Neural cell (in vitro differentiated cells): ENCODE measurements at regions not wholly inside any gene's neighbourhood (a gene's known extent, or its start where the extent isn't known, plus 50 kb on each side); places are given as distances from the start of the nearest gene placed in this dataset.

Experiments
- POLR2AphosphoS5 ChIP-seq: IDR thresholded peaks from 2 replicates; pipeline ENCODE4 v1.6.1; 2012
- TF ChIP-seq, protein P1 (sequence below): fragments of 450-650 bp; IDR thresholded peaks from 2 replicates; pipeline ENCODE4 v1.5.1; 2014; ENCODE audit warnings: antibody characterized with exemption, mild to moderate bottlenecking, moderate library complexity; ENCODE audit not compliant: poor library complexity, severe bottlenecking

DNA sequence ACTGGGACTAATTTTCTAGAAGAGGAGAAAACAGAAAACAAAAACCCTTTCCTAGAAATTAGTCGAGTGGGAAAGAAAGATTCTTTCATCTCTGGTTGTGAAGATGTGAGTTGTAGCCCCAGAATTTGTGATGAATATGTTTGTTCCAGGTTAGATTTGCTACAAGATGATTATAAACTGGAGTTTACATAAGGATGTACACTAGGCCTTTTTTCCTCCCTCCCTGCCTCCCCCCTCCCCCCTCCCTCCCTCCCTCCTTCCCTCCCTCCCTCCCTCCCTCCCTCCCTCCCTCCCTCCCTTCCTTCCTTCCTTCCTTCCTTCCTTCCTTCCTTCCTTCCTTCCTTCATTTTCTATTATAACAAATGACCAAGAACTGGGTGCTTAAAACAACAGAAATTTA, 1502.0 kb downstream of the SI start:
- TF ChIP-seq, protein P1, sequence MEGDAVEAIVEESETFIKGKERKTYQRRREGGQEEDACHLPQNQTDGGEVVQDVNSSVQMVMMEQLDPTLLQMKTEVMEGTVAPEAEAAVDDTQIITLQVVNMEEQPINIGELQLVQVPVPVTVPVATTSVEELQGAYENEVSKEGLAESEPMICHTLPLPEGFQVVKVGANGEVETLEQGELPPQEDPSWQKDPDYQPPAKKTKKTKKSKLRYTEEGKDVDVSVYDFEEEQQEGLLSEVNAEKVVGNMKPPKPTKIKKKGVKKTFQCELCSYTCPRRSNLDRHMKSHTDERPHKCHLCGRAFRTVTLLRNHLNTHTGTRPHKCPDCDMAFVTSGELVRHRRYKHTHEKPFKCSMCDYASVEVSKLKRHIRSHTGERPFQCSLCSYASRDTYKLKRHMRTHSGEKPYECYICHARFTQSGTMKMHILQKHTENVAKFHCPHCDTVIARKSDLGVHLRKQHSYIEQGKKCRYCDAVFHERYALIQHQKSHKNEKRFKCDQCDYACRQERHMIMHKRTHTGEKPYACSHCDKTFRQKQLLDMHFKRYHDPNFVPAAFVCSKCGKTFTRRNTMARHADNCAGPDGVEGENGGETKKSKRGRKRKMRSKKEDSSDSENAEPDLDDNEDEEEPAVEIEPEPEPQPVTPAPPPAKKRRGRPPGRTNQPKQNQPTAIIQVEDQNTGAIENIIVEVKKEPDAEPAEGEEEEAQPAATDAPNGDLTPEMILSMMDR: no peak
- no peak for TF ChIP-seq POLR2AphosphoS5
